HEK293T (cell line): ENCODE measurements at regions not wholly inside any gene's neighbourhood (a gene's known extent, or its start where the extent isn't known, plus 50 kb on each side); places are given as distances from the start of the nearest gene placed in this dataset.

Source experiments
- ARNT ChIP-seq: fragments of 450-650 bp; IDR thresholded peaks from 2 replicates; pipeline ENCODE4 v1.6.1; 2017; ENCODE audit warnings: mild to moderate bottlenecking
- BHLHE40 ChIP-seq: fragments of 450-650 bp; IDR thresholded peaks from 2 replicates; pipeline ENCODE4 v1.6.1; 2016; ENCODE audit warnings: mild to moderate bottlenecking, moderate library complexity, borderline replicate concordance
- ELF4 ChIP-seq: fragments of 450-650 bp; IDR thresholded peaks from 2 replicates; pipeline ENCODE4 v1.6.1; 2017; ENCODE audit warnings: antibody characterized with exemption
- FOXA1 ChIP-seq: fragments of 450-650 bp; IDR thresholded peaks from 2 replicates; pipeline ENCODE4 v1.6.1; 2016; ENCODE audit warnings: mild to moderate bottlenecking
- FOXK2 ChIP-seq: fragments of 450-650 bp; IDR thresholded peaks from 2 replicates; pipeline ENCODE4 v1.6.1; 2016; ENCODE audit warnings: mild to moderate bottlenecking
- FOXM1 ChIP-seq: fragments of 450-650 bp; IDR thresholded peaks from 2 replicates; pipeline ENCODE4 v1.6.1; 2017; ENCODE audit warnings: mild to moderate bottlenecking, borderline replicate concordance
- HDGF ChIP-seq: fragments of 450-650 bp; IDR thresholded peaks from 2 replicates; pipeline ENCODE4 v1.6.1; 2017; ENCODE audit warnings: antibody characterized with exemption, borderline replicate concordance
- LEF1 ChIP-seq: fragments of 450-650 bp; IDR thresholded peaks from 2 replicates; pipeline ENCODE4 v1.6.1; 2017; ENCODE audit warnings: mild to moderate bottlenecking, borderline replicate concordance
- NFRKB ChIP-seq: fragments of 450-650 bp; IDR thresholded peaks from 2 replicates; pipeline ENCODE4 v1.6.1; 2016; ENCODE audit warnings: mild to moderate bottlenecking, moderate library complexity
- PKNOX1 ChIP-seq: fragments of 450-650 bp; IDR thresholded peaks from 2 replicates; pipeline ENCODE4 v1.6.1; 2016
- SP1 ChIP-seq: fragments of 450-650 bp; IDR thresholded peaks from 2 replicates; pipeline ENCODE4 v1.6.1; 2017
- SUZ12 ChIP-seq: fragments of 450-650 bp; IDR thresholded peaks from 2 replicates; pipeline ENCODE4 v1.6.1; 2016; ENCODE audit warnings: mild to moderate bottlenecking
- ZNF384 ChIP-seq: fragments of 450-650 bp; IDR thresholded peaks from 2 replicates; pipeline ENCODE4 v1.6.1; 2016

GRCh38 chr11:91272089-91272488, 952.5 kb upstream of the FAT3 start:
- no peak for TF ChIP-seq ELF4
- no peak for TF ChIP-seq SP1
- TF ChIP-seq ARNT, result no peak
- TF ChIP-seq LEF1, result no peak
- no peak for TF ChIP-seq NFRKB
- no peak for TF ChIP-seq HDGF
- TF ChIP-seq SUZ12, result no peak
- TF ChIP-seq PKNOX1, result no peak
- TF ChIP-seq FOXK2, result no peak
- no peak for TF ChIP-seq FOXM1
- no peak for TF ChIP-seq ZNF384
- no peak for TF ChIP-seq FOXA1
- no peak for TF ChIP-seq BHLHE40
